Activated CD4-positive, alpha-beta T cell treated with anti-CD3 and anti-CD28 coated beads, Interleukin-10, Interleukin-2, amounts not matched to agents 100 ng/mL and 50 ng/mL, durations not matched to agents 16 hours and 8 hours (primary cell): ENCODE measurements at regions not wholly inside any gene's neighbourhood (a gene's known extent, or its start where the extent isn't known, plus 50 kb on each side); places are given as distances from the start of the nearest gene placed in this dataset.
"Not testable (repeated sequence)": the region's sequence is repeated elsewhere in the genome, so short reads cannot be mapped to it uniquely, and the experiment has no call there.

Experiments used
- DNase-seq: peaks from one replicate; pipeline ENCODE4 v3.0.0-alpha.2; 2020

DNA sequence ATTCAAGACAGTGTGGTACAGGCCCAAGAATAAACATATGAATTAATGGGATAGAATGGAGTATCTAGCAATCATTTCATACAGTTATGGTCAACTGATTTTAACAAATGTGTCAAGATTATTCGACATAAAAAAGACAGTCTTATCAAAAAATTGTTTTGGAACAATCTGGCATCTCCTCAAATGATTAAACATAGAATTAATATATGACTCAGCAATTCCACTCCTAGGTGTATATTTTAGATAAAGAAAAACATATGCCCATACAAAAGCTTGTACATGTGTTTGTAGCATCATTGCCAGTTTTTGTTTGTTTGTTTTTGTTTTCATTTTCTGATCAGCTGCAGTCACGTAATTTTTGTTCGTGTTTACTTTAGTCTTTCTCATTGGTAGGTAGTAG is 1188.3 kb downstream of the BRINP3 start:
- DNase-seq = no peak

DNA sequence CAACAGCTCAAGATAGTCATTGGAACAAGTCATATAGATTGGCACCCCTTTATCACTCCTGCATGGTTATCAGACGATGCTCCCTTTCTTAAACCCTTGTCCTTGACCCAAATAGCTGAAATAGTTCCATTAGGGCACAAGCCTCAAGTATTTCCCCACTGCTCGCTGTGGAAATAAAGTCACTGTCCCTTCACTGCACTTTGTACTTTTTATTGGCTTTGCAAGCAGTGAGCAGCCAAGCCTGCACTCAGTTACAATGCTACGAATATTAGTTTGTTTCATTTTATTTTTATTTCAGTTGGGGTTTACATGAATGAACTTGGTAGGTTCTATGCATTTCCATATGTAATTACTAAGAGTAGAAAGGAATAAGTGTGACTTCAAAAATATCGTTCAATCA is 1176.4 kb downstream of the BRINP3 start:
- no peak for DNase-seq

DNA sequence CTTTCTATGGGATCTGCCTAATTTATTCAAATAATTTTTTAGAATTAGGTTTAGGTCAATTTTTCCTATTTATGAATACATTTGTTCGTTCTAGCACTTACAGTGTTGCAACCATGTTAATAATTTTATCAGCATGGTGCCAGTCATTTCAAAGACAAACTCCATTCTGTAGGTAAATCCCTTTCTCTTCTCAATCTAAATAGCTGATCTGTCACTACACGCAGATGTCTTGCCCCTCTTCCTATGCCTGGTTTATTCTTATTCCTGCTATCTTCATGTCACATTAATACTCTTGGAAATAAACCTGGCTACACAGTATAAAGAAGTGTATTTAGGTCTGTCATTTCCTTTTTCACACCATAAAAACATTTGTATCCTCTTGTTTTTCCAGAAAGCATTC is 1172.4 kb downstream of the BRINP3 start:
- DNase-seq = no peak

DNA sequence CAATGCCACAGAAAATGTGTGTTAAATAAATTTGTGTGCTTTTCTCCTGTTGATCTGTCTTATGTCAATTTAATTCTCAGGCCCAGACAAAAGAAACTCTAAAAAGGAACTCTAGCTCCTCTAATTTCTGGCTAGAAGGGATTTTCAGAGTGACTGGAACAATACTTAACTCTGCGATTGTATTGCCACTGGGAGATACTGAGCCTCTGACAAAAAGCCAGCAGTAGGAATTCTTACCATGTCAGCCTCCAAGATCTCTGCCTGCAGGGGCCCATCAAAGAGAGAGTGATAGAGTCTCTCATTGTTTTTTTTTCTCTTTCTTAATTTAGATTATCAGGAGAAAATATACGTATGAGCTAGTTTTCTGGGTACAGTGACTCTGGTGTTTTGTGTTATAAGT is 1165.7 kb downstream of the BRINP3 start:
- no peak for DNase-seq

DNA sequence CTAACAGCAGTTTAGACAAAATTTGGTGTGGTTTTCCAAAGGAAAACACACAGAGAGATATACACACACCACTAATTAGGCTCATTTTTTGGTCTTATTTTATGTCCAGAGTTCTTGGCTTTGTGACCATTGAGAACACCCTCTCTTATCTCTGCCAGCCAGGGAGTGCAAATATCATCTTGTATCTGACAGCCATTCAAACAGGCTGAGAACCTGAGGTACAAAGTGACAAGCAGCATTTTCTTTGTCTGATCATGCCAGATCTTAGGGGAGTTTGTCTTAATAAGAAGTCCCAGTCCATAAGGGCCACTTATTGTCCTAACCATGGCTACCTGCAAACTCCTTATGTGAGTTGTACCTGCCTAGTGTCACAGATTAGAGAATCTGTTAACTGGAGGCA is 1165.2 kb downstream of the BRINP3 start:
- DNase-seq = no peak

DNA sequence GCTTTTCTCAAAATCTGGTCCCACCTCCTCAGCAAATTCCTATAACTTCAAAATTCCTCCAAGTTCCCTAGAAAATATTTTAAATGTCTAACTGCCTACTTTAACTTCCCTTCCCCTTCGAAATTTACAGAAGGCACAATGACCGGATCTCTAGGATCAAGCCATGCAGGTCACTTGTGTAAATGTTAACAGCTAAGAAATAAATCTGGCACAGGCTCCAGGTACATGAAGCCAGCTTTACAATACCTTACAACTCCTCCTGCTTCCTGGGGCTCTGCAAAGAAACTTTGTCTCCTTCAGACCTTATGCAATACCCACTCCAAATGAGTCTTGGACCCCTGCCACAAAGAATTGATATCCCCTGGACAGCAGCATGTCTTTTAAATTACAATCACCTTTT is 1164.2 kb downstream of the BRINP3 start:
- no peak for DNase-seq

DNA sequence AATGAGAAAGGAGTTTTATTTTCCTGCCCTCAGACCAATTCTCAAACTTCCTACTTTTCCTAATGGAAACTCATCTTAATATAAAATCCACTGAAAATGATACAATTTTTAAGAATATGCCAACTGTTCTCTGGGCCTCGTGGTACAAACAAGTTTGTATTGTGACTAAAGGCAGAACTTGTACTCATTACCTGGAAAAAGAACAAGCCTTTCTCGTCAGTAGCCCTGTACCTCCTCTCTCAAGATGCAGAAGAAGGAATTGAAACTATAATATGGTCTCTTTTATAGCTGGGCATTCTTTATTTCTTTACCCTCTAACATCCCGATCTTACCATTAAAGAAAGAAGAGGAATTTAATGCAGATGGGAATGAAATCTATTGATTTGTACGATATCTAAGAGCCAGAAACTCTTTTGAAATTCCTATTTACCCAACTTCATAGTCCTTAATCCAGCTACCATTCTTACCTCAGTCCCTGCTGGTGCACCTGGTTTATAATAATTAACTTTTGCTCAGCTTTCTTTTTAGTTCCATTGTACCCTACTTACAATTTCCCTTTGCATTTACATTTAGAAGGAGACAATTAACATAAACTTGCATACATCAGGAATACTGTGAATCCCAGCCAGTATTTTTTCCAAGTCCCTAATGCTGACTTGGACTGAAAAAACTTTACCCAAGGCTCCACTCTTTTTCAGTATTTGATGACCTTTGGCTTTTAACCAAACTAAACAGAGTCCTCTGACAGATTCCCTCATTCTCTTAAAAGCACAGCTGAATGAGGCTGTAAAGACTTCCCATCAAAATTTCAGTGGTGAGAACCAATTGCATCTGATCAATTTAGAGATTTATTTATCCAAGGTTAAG is 1162.4 kb downstream of the BRINP3 start:
- DNase-seq = no peak

DNA sequence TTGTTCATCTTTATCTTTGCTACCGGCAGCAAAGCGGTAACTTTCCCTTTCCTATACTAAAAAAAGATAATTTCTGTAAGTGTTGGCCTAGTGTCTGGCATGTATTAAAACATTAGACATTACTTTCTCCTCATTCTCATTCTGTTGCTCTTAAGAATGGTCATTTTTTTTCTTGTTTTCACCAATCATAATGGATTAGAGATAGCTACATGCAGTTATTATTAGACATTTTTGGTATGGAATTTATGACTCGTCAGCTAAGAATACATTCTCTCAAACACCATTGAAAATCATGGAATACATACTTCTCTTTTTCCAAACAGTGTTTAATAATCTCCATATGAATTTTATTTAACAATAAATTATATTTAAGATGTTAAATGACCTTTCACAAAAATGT is 1154.6 kb downstream of the BRINP3 start:
- DNase-seq = no peak

DNA sequence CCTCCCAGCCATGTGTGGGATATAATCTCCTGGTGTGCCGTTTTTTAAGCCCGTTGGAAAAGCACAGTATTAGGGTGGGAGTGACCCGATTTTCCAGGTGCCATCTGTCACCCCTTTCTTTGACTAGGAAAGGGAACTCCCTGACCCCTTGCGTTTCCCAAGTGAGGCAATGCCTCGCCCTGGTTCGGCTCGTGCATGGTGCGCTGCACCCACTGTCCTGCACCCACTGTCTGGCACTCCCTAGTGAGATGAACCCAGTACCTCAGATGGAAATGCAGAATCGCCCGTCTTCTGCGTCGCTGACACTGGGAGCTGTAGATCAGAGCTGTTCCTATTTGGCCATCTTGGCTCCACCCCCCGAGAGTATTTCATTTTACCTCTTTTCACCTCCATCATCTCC is 1146.6 kb downstream of the BRINP3 start:
- DNase-seq = not testable (repeated sequence)

DNA sequence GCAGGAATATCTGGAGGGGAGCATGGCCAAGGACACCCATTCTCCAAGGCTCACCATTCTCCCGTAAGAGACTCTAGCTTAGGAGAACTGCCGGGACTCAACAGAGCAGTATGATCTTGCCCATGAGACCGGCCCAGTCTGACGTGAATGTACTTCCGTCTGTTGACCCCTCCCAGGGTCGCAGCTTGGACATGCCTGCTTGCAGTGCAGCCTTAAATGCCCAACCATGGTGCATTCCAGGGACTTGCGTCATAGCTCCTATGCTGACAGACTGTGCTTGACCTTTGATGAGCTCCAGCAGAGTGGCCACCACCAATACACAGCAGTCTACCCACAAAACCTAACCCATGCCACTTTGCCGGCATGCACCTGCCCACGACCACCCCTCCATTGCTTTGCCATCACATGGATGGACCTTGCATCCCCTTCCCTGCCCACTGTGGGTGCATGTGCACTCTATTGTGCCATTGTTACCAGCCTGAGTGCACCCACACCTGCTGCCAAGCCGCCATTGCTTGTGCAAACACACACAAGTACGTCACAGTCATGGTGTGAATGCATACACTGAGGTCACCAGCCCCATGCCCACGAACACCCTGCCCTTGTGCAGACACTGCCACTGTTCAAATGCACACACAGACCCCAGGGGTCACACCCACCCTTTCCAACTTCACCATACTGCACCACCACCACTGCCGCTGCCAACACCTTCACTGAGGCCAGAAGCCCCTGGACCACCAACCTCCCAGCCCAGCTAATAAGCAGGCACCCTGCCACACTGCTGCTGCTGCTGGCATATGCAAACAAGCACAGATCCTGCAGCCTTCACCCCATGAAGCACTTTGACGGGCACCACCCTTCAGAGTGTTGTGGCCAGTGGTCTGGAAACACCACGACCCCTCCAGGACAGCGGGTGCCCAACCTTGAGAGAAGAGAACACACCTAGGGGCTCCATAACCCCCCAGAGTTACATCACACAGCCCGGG is 1141.3 kb downstream of the BRINP3 start:
- DNase-seq = no peak

DNA sequence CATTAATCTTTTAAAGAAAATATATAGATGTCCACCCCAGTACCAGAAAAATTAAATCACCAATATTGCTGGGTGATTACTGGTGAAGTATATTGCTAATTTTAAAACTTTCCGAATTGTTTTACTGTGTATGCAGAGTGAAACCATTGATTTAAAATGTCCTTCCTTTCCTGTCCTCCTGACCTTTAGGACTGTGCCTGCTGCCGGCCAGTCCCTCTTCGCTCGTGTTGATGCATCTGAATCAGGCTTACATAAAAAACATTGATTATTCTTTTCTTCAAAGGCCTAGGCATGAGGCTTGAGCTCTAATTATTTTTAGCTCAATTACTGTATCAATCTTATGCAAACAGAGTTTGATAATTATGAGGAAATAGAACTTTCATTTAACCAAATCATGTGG is 1128.1 kb downstream of the BRINP3 start:
- DNase-seq = no peak

DNA sequence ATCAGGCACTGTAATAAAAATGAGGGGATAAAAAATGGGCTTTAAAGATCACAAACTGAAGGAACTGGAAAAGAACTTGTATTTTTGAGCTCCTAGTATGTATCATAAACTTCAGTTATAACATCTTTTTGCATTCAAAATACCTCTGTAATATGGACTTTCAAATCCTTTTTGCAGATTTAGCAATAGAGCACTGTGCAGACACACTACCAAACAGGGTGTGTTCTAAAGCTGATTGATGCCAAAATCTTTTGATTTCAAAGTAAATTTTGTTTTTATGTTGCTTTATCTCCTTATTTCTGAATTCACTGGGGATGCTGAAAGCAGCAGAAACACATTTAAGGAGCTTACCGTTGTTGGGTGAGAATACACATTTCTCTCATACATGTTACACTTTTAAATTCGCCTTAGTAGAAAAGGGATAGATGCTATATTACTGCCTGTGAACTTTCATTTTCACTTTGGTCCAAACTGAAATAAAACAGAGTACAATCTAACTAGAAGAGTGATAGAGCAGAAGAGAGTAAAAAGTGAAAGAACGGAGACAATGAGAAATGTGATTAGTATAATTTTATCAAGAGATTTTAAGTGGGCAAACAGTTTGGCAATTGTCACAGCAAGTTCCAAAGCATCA is 1126.6 kb downstream of the BRINP3 start:
- no peak for DNase-seq

DNA sequence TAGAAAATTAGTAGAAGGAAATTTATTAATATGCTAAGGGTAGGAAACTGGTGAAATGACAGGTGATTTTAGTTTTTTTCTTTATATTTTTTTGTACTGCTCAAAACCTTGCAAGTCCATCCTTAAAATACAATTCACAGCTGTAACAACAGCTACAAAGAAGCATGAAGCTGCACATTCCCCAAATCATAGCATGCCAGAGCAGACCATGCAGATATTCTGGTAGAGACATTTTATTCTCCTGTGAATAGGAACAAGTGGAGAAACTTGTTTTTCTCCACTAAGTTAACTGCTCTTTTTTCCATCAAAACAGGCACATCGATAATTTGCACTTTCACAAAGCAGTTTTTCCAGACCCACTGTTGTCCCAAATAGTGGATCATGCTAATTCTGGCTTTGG is 1125.7 kb downstream of the BRINP3 start:
- no peak for DNase-seq

DNA sequence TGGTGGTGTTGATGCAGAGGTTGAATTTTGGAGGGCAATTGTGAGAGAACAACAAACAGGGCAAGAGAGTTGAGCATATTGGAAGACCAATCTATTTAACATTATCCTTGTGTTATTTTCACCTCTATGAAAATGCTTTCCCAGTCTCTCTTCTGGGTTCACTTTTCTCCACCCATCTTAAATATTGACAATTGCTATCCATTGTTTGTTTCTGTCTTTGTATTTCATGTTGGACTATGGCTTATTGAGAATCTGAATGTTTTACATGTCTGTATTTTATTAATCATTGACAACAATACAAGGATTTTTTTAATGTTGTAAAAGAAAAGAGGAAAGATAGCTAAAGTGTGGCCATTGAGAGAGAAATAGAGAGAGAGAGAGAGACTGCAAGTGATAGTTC is 1121.5 kb downstream of the BRINP3 start:
- DNase-seq = no peak

DNA sequence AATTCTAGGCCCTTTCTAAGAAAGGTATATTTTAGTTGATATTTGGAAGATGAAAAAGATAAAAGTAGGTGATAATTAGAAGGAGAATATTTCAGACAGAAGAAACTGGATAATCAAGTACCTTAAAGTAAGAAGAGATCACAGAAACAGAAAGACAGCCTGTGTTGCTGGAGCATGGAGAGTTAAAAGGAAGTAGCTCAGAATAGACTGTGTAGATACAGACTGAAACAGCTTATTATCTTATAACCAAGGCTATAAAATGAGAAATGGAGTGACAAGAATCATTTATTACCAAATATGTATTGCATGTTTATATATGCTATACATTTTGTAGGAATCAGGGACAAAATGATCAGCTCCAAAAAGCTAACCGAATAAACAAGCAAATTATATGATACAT is 1120.3 kb downstream of the BRINP3 start:
- DNase-seq = no peak

DNA sequence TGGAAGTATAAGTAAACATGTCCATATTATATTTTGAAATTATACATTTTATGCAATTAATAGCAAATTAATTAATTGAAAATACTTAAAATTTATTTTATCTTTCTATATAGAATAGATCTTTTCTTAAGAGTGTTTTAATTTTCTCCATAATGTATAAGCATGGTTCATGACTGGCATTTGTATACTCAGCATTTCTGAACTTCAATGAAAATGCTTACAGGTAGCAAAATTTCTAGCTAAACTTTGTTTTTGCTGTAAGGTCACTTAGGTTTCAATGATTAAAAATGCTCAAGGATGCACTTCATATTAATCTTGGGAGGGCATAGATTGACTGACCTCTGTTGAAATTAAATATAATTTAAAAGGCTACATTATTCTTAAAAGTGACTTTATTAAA is 1108.1 kb downstream of the BRINP3 start:
- DNase-seq = no peak

DNA sequence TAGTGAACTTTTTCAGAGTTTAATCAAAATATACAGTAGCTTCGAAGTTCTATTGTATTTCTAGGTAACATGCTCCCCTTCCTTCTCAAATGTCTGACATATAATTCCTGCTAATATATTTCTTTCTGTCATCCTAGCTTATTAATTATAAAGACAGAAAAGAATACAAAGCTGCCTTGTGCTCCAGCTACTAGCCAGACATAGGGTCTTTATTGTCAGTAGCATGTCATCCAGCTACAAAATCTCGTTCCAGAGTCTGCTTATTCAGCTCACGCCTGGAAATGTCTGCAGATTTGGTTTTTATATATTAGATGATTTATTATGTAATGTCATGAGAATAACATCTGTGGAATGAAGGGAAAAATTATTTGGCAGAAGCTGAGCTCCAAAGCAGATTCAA is 1102.8 kb downstream of the BRINP3 start:
- no peak for DNase-seq

DNA sequence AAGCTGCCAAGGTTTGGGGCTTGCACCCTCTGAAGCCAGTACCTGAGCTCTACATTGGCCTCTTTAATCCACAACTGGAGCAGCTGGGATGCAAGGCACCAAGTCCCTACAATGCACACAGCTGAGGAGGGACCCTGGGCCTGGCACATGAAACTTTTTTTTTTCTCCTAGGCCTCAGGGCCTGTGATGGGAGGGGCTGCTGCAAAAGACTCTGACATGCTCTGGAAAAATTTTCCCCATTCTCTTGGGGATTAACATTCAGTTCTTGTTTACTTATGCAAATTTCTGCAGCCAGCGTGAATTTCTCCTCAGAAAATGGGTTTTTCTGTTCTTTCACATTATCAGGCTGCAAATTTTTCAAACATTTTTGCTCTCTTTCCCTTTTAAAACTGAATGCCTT is 1072.2 kb downstream of the BRINP3 start:
- DNase-seq = no peak

DNA sequence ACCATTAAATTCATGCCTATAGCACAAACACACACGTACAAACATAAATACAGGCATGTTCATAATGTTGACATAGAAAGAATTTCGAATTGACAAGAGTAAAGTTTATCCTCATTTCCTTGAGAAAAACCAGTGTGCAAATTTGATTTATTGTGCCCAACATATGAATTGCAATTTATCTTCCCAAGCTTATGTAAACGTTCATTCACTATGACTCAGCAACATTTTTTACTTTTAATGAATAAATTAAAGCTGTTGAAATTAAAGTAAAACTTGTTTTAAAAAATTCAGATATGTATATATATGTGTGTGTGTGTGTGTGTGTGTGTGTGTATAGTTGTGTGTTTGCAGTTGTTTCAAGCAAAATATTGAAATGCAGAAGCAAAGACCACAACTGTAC is 1067.9 kb downstream of the BRINP3 start:
- DNase-seq = no peak

DNA sequence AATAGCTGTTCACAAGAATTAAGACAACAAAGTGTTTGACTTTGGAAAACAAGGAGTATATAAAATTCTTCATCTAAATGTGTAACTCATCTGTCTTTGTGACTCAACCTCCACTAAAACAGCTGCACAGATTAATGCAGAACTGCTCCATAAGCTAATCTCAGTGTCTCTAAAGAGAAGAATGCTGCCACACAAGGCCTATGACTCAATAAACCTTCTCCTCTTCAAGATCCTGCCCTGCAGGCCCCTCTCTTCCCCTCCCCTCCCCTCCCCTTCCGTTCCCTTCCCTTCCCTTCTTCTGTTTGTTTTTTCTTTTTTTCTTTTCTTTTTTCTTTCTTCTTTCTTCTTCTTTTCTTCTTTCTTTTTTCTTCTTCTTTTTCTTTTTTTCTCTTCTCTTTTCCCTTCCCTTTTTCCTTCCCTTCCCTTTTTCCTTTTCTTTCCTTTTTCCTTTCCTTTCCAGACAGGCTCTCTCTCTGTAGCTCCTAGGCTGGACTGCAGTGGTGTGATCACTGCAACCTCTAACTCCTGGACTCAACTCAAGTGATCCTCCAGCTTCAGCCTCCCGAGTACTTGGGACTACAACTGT is 1052.8 kb downstream of the BRINP3 start:
- no peak for DNase-seq

DNA sequence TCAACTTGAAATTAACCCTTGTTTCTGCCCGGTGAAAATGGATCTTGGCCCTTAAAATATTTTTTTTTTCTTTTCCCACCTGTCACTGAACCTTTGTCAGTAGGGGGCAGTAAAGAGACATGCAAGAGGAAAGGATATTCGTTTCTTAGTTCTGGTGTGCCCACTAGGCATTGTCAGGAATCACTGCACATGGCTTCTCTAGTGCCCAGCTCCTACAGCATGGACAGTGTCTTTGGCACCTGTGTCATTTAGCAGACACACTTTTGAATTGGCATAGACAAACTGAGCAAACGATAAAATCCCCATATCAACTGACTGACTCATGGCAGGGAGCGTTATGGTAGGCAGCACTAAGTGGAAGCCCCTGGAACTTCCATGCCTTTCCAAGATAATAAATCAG is 1048.1 kb downstream of the BRINP3 start:
- peak; percentile 24 for DNase-seq

DNA sequence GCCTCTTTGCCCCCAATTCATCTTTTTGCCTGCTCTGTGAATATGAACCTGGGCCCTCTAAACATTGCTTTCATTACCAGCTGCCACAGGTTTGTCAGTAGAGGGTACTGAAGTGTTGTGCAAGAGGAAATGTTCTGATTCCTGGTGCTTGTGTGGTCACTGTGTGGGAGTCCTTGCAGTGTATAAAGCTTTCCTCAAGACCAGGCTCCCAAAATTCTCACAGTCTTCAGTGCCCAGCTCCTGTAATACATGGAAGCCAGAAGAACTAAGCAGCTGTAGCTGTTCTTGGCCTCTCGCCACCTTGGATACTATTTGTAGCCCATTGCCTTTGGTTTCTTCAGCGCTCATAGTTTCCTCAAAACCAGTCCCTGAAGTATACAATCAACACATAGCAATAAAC is 1046.2 kb downstream of the BRINP3 start:
- no peak for DNase-seq

DNA sequence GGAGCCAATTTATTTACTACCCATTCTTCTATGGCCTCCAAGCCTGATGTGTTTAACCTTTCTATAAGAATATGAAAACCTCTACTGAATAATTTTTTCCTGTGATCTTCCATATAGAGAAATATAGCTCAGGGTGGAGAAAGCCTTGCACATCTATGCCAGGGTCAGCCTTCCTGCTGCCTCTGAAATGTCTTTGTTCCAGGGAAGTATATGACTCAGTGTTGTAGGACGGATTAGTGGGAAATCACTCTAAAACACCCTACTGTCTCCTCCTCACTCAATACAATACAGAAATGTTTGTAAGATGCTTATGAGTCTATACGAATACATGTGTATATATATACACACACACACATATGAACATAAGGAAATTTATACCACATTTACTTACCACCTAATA is 1044.9 kb downstream of the BRINP3 start:
- no peak for DNase-seq
